ENCODE measurements at regions not wholly inside any gene's neighbourhood (a gene's known extent, or its start where the extent isn't known, plus 50 kb on each side); places are given as distances from the start of the nearest gene placed in this dataset.

DNA sequence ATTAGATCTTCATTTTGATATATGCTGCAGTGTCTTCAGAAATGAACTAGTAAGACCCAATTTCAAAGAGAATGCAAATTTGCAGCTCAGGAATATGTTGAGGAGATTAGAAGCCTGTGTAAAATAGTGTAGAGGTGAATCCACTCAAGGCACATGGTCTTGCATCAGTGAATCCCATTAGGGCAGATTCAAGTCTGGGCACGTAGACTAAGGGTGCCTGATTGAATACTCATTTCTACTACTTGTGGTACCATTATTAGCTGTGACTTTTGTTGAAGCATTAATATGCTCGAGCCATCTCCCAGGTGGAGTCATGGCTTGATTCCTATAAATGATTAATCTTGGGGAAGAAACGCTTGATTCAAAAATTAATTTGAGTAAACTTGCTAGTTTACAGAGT, 129.4 kb downstream of the AKAP11 start:
- TF ChIP-seq SMARCA5 (IDR thresholded peaks at IDR 0.05): no peak
- TF ChIP-seq FOS (IDR thresholded peaks at IDR 0.05; ENCODE audit: borderline replicate concordance, extremely low read depth, insufficient read length): no peak
- TF ChIP-seq, protein P1, sequence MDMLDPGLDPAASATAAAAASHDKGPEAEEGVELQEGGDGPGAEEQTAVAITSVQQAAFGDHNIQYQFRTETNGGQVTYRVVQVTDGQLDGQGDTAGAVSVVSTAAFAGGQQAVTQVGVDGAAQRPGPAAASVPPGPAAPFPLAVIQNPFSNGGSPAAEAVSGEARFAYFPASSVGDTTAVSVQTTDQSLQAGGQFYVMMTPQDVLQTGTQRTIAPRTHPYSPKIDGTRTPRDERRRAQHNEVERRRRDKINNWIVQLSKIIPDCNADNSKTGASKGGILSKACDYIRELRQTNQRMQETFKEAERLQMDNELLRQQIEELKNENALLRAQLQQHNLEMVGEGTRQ (IDR thresholded peaks at IDR 0.05; ENCODE audit: borderline replicate concordance, low read depth, low read length): no peak
- TF ChIP-seq TAF1 (IDR thresholded peaks at IDR 0.05; ENCODE audit: borderline replicate concordance, low read depth, low read length): no peak
- no peak for TF ChIP-seq CEBPB (IDR thresholded peaks at IDR 0.05; ENCODE audit: borderline replicate concordance in 1 of 2, low read depth in 2 of 2, low read length in 2 of 2)
- TF ChIP-seq, protein P2, sequence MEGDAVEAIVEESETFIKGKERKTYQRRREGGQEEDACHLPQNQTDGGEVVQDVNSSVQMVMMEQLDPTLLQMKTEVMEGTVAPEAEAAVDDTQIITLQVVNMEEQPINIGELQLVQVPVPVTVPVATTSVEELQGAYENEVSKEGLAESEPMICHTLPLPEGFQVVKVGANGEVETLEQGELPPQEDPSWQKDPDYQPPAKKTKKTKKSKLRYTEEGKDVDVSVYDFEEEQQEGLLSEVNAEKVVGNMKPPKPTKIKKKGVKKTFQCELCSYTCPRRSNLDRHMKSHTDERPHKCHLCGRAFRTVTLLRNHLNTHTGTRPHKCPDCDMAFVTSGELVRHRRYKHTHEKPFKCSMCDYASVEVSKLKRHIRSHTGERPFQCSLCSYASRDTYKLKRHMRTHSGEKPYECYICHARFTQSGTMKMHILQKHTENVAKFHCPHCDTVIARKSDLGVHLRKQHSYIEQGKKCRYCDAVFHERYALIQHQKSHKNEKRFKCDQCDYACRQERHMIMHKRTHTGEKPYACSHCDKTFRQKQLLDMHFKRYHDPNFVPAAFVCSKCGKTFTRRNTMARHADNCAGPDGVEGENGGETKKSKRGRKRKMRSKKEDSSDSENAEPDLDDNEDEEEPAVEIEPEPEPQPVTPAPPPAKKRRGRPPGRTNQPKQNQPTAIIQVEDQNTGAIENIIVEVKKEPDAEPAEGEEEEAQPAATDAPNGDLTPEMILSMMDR (IDR thresholded peaks at IDR 0.05 in 2 of 3, conservative IDR thresholded peaks at IDR 0.05 in 1 of 3; ENCODE audit: control insufficient read depth in 2 of 3, extremely low read depth in 1 of 3, insufficient read depth in 1 of 3, low read depth in 3 of 3, low read length in 3 of 3): no peak
- TF ChIP-seq, protein P3, sequence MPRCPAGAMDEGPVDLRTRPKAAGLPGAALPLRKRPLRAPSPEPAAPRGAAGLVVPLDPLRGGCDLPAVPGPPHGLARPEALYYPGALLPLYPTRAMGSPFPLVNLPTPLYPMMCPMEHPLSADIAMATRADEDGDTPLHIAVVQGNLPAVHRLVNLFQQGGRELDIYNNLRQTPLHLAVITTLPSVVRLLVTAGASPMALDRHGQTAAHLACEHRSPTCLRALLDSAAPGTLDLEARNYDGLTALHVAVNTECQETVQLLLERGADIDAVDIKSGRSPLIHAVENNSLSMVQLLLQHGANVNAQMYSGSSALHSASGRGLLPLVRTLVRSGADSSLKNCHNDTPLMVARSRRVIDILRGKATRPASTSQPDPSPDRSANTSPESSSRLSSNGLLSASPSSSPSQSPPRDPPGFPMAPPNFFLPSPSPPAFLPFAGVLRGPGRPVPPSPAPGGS (IDR thresholded peaks at IDR 0.05; ENCODE audit: borderline replicate concordance, insufficient read depth, low read depth, low read length, poor library complexity, severe bottlenecking): no peak
